ENCODE measurements at regions not wholly inside any gene's neighbourhood (a gene's known extent, or its start where the extent isn't known, plus 50 kb on each side); places are given as distances from the start of the nearest gene placed in this dataset.

DNA sequence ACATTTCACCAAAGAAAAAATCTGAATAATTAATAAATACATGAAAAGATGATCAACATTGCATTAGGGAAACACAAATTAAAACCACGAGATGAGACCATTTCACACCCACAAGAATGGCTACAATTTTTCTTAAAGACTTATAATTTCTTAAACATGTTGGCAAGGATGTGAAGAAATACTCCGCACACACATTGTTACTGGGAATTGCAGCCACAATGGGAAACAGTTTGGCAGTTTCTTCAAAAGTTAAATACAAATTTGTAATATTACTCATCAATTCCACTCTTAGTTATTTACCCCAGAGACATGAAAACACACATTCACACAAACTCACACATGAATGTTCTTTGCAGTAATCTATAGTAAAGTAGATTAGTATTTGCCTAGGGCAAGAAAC, 363.3 kb upstream of the SMIM21 start:
- TF ChIP-seq, protein P1, sequence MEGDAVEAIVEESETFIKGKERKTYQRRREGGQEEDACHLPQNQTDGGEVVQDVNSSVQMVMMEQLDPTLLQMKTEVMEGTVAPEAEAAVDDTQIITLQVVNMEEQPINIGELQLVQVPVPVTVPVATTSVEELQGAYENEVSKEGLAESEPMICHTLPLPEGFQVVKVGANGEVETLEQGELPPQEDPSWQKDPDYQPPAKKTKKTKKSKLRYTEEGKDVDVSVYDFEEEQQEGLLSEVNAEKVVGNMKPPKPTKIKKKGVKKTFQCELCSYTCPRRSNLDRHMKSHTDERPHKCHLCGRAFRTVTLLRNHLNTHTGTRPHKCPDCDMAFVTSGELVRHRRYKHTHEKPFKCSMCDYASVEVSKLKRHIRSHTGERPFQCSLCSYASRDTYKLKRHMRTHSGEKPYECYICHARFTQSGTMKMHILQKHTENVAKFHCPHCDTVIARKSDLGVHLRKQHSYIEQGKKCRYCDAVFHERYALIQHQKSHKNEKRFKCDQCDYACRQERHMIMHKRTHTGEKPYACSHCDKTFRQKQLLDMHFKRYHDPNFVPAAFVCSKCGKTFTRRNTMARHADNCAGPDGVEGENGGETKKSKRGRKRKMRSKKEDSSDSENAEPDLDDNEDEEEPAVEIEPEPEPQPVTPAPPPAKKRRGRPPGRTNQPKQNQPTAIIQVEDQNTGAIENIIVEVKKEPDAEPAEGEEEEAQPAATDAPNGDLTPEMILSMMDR (IDR thresholded peaks at IDR 0.05 in 4 of 5, conservative IDR thresholded peaks at IDR 0.05 in 1 of 5) = no peak
- no peak for TF ChIP-seq POLR2A (IDR thresholded peaks at IDR 0.05)
- H3K4me1 ChIP-seq = no peaks in the 10 kb centered on the region
- intact Hi-C loops (cut with DNase I; ENCODE audit: low total_unique reads) = no loop called here
- H3K36me3 ChIP-seq = no peaks in the 10 kb centered on the region
- ATAC-seq = no peak
- no peak overlapping the region for H3K27ac ChIP-seq
- no peaks in the 10 kb centered on the region for H3K27me3 ChIP-seq
- no peaks in the 10 kb centered on the region for H3K9me3 ChIP-seq
- no peak for DNase-seq
- H3K4me3 ChIP-seq = no peak overlapping the region
- in situ Hi-C loops (cut with MboI; ENCODE audit: low sequenced_read_pairs in 4 of 4) = no loop called here

DNA sequence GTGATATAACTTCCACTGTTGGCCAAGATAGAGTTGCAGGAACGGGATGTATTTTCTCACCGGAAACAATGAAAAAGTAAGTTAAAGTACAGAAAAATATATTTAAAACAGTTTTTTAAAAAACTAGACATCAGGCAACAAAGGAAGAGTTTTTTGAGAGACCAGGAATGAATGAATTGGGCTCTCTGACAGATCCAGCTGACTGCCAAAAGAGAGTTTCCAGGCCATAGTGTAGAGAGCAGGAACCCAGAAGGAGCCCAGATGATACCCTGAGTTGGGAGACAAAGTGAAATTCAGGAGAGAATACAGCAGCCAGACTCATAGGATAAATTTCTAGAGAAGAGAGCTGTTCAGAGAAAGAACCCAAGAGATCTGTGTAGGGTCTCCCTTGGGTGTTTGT, 362.6 kb upstream of the SMIM21 start:
- Histone ChIP-seq H3K27ac (no peak overlapping the region), H3K9me3 (no peaks in the 10 kb centered on the region), H3K36me3 (no peaks in the 10 kb centered on the region), H3K27me3 (no peaks in the 10 kb centered on the region), H3K4me3 (no peak overlapping the region), H3K4me1 (no peaks in the 10 kb centered on the region)
- DNase-seq (no peak), ATAC-seq (no peak)
- intact Hi-C loops (cut with DNase I; ENCODE audit: low total_unique reads) (no loop called here), in situ Hi-C loops (cut with MboI; ENCODE audit: low sequenced_read_pairs in 4 of 4) (no loop called here)
- TF ChIP-seq, protein P1 (IDR thresholded peaks at IDR 0.05 in 4 of 5, conservative IDR thresholded peaks at IDR 0.05 in 1 of 5) = no peak
- TF ChIP-seq POLR2A (IDR thresholded peaks at IDR 0.05) = no peak

DNA sequence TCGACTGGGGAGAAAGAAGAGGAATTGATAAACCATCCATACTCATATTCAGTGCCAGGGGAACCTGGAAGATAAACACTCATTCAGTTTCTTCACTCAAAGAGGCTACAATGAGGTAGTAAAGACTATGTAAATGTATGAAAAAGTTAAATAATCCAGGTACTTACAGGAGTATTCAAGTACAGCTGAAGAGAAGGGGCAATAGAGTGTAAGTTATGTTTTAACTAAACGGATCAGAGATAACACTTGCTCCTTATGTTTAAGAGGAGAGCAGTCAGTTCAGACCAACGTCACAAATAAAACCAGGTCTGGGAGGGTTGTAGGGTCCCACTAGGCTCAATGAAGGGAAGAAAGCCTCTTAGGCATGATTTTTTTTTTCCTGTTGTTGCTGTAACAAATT, 358.3 kb upstream of the SMIM21 start:
- Histone ChIP-seq H3K9me3 (no peaks in the 10 kb centered on the region), H3K4me3 (no peak overlapping the region), H3K4me1 (no peaks in the 10 kb centered on the region), H3K27ac (no peak overlapping the region), H3K36me3 (no peaks in the 10 kb centered on the region), H3K27me3 (no peaks in the 10 kb centered on the region)
- TF ChIP-seq, protein P1 (IDR thresholded peaks at IDR 0.05 in 4 of 5, conservative IDR thresholded peaks at IDR 0.05 in 1 of 5) = no peak
- TF ChIP-seq POLR2A (IDR thresholded peaks at IDR 0.05) = no peak
- in situ Hi-C loops (cut with MboI; ENCODE audit: low sequenced_read_pairs in 4 of 4) = no loop called here
- intact Hi-C loops (cut with DNase I; ENCODE audit: low total_unique reads) = no loop called here
- DNase-seq (no peak), ATAC-seq (no peak)

DNA sequence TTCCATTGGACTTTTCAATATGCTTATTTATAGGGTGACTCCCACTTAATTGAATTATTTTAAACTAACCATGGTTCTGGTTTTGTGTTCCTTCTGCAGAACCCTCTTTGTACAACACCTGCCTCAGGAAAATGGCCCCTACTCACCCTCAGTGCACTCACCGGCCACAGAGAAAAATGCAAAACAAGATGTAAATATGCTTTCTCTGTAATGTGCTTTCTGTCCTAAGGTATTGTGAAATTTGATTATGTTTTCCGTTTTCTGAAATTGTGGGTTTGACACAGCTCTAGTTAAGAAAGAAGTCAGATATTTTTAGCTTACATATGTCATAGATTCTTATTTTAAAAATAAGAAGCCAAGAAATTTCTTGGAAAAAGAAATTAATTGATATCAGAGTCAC, 357.7 kb upstream of the SMIM21 start:
- ATAC-seq (no peak), DNase-seq (no peak)
- Histone ChIP-seq H3K36me3 (no peaks in the 10 kb centered on the region), H3K4me3 (no peak overlapping the region), H3K9me3 (no peaks in the 10 kb centered on the region), H3K27me3 (no peaks in the 10 kb centered on the region), H3K27ac (no peak overlapping the region), H3K4me1 (no peaks in the 10 kb centered on the region)
- intact Hi-C loops (cut with DNase I; ENCODE audit: low total_unique reads) = no loop called here
- in situ Hi-C loops (cut with MboI; ENCODE audit: low sequenced_read_pairs in 4 of 4) = no loop called here
- TF ChIP-seq, protein P1 (IDR thresholded peaks at IDR 0.05 in 4 of 5, conservative IDR thresholded peaks at IDR 0.05 in 1 of 5) = no peak
- no peak for TF ChIP-seq POLR2A (IDR thresholded peaks at IDR 0.05)

DNA sequence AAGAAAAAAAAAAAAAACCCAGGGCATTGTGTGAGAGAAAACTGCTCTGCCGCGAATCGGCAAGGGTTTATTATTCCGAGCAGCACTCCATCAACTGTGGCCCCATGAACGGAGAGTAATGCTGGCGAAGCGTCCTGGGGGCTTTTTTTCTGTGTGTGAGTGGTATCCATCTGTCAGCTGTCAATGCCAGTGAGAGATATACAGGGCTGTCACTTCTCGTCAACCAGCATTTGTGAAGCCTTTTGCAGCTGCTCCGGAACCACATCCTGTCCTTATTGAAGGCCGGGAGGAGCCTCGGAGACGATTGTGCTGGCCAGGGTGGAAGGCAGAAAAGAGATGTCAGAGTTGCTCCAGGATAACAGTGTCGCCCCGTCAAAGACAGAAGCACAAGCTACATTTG, 356.9 kb upstream of the SMIM21 start:
- Histone ChIP-seq H3K27me3 (no peaks in the 10 kb centered on the region), H3K4me1 (no peaks in the 10 kb centered on the region), H3K36me3 (no peaks in the 10 kb centered on the region), H3K4me3 (no peak overlapping the region), H3K9me3 (no peaks in the 10 kb centered on the region), H3K27ac (no peak overlapping the region)
- TF ChIP-seq, protein P1 (IDR thresholded peaks at IDR 0.05 in 4 of 5, conservative IDR thresholded peaks at IDR 0.05 in 1 of 5) = no peak
- no peak for TF ChIP-seq POLR2A (IDR thresholded peaks at IDR 0.05)
- DNase-seq (no peak), ATAC-seq (no peak)
- in situ Hi-C loops (cut with MboI; ENCODE audit: low sequenced_read_pairs in 4 of 4) = no loop called here
- intact Hi-C loops (cut with DNase I; ENCODE audit: low total_unique reads) = no loop called here
